ENCODE measurements at regions not wholly inside any gene's neighbourhood (a gene's known extent, or its start where the extent isn't known, plus 50 kb on each side); places are given as distances from the start of the nearest gene placed in this dataset.

GRCh38 chr4:116073051-116073450 is 959.6 kb upstream of the NDST4 start:
- no peak for DNase-seq (ENCODE audit: extremely low read depth, low read depth)
- no peak for TF ChIP-seq CTCF (IDR thresholded peaks at IDR 0.05; ENCODE audit: low read depth, low read length)

- TF ChIP-seq CTCF (IDR thresholded peaks at IDR 0.05; ENCODE audit: low read depth, low read length), result no peak
- DNase-seq (ENCODE audit: extremely low read depth, low read depth), result no peak
Observed at GRCh38 chr4:116070283-116070682, 956.9 kb upstream of the NDST4 start.

GRCh38 chr4:116066711-116067245 is 953.4 kb upstream of the NDST4 start:
- DNase-seq (ENCODE audit: extremely low read depth, low read depth), result no peak
- TF ChIP-seq CTCF (IDR thresholded peaks at IDR 0.05; ENCODE audit: low read depth, low read length), result no peak

GRCh38 chr4:116064331-116064730 is 950.9 kb upstream of the NDST4 start:
- DNase-seq (ENCODE audit: extremely low read depth, low read depth), result no peak

GRCh38 chr4:116059361-116059760 is 945.9 kb upstream of the NDST4 start:
- no peak for TF ChIP-seq CTCF (IDR thresholded peaks at IDR 0.05; ENCODE audit: low read depth, low read length)
- DNase-seq (ENCODE audit: extremely low read depth, low read depth), result no peak

More at GRCh38 chr4:116064331-116064730, 950.9 kb upstream of the NDST4 start:
- no peak for TF ChIP-seq CTCF (IDR thresholded peaks at IDR 0.05; ENCODE audit: low read depth, low read length)

- no peak for DNase-seq (ENCODE audit: extremely low read depth, low read depth)
- TF ChIP-seq CTCF (IDR thresholded peaks at IDR 0.05; ENCODE audit: low read depth, low read length), result no peak
Observed at GRCh38 chr4:116058129-116058528, 944.7 kb upstream of the NDST4 start.

GRCh38 chr4:116055857-116056827 is 942.7 kb upstream of the NDST4 start:
- no peak for DNase-seq (ENCODE audit: extremely low read depth, low read depth)
- no peak; the same call in 1 of the 2 replicates for TF ChIP-seq CTCF (IDR thresholded peaks at IDR 0.05; ENCODE audit: low read depth, low read length)
